MM.1S (cell line): ENCODE measurements at regions not wholly inside any gene's neighbourhood (a gene's known extent, or its start where the extent isn't known, plus 50 kb on each side); places are given as distances from the start of the nearest gene placed in this dataset.

Experiments used
- DNase-seq: peaks from one replicate; pipeline ENCODE4 v3.0.0-alpha.2; 2015
- H2AFZ ChIP-seq: fragments of 300-600 bp; sonication (generic); 2 replicates; pipeline ENCODE4 v1.6.0; 2016; ENCODE audit warnings: antibody characterized with exemption, low read length
- H3F3A ChIP-seq: fragments of 300-600 bp; sonication (generic); 2 replicates; pipeline ENCODE4 v1.6.1; 2016; ENCODE audit warnings: mild to moderate bottlenecking, antibody characterized with exemption, low read length, moderate library complexity, mixed read lengths; ENCODE audit not compliant: insufficient read depth
- H3K27ac ChIP-seq: fragments of 300-600 bp; sonication (generic); 2 replicates; pipeline ENCODE4 v1.5.1; 2016; ENCODE audit warnings: mild to moderate bottlenecking, low read length
- H3K27me3 ChIP-seq: fragments of 300-600 bp; sonication (generic); replicated peaks from 2 replicates; pipeline ENCODE4 v1.6.0; 2016; ENCODE audit warnings: low read length; ENCODE audit not compliant: insufficient read depth
- H3K36me3 ChIP-seq: fragments of 300-600 bp; sonication (generic); replicated peaks from 2 replicates; pipeline ENCODE4 v1.6.1; 2016; ENCODE audit warnings: mild to moderate bottlenecking, low read length, mixed read lengths; ENCODE audit not compliant: insufficient read depth
- H3K4me1 ChIP-seq: fragments of 300-600 bp; sonication (generic); 2 replicates; pipeline ENCODE4 v1.6.1; 2016; ENCODE audit warnings: low read length, mixed read lengths
- H3K4me2 ChIP-seq: fragments of 300-600 bp; sonication (generic); 2 replicates; pipeline ENCODE4 v1.6.0; 2016; ENCODE audit warnings: low read depth, low read length
- H3K4me3 ChIP-seq: fragments of 300-600 bp; sonication (generic); 2 replicates; pipeline ENCODE4 v1.5.1; 2016; ENCODE audit warnings: low read length, mixed read lengths
- H3K79me2 ChIP-seq: fragments of 300-600 bp; sonication (generic); 2 replicates; pipeline ENCODE4 v1.6.1; 2016; ENCODE audit warnings: mixed run types, low read length, mixed read lengths
- H3K9ac ChIP-seq: fragments of 300-600 bp; sonication (generic); 2 replicates; pipeline ENCODE4 v1.6.1; 2016; ENCODE audit warnings: low read length, mixed read lengths
- H3K9me2 ChIP-seq: fragments of 300-600 bp; sonication (generic); replicated peaks from 2 replicates; pipeline ENCODE4 v1.6.1; 2016; ENCODE audit warnings: mild to moderate bottlenecking, low read length, mixed read lengths; ENCODE audit not compliant: insufficient read depth
- H3K9me3 ChIP-seq: fragments of 300-600 bp; sonication (generic); replicated peaks from 2 replicates; pipeline ENCODE4 v1.6.1; 2016; ENCODE audit warnings: mild to moderate bottlenecking, low read length, mixed read lengths; ENCODE audit not compliant: insufficient read depth
- H4K20me1 ChIP-seq: fragments of 300-600 bp; sonication (generic); 2 replicates; pipeline ENCODE4 v1.6.1; 2016; ENCODE audit warnings: mild to moderate bottlenecking, low read length, moderate library complexity, mixed read lengths; ENCODE audit not compliant: insufficient read depth
- EZH2 ChIP-seq: fragments of 300-600 bp; sonication (generic); optimal IDR thresholded peaks from 2 replicates; pipeline ENCODE3; 2017; ENCODE audit warnings: low read depth, mild to moderate bottlenecking, antibody characterized with exemption, low read length, mixed read lengths
- EZH2phosphoT487 ChIP-seq: fragments of 300-600 bp; sonication (generic); IDR thresholded peaks from 2 replicates; pipeline ENCODE4 v1.6.1; 2018; ENCODE audit warnings: antibody characterized with exemption, low read length
- TF ChIP-seq, protein P1 (sequence below): fragments of 300-600 bp; sonication (generic); IDR thresholded peaks from 2 replicates; pipeline ENCODE4 v1.5.1; 2016; ENCODE audit warnings: antibody characterized with exemption, low read length, mixed read lengths

DNA sequence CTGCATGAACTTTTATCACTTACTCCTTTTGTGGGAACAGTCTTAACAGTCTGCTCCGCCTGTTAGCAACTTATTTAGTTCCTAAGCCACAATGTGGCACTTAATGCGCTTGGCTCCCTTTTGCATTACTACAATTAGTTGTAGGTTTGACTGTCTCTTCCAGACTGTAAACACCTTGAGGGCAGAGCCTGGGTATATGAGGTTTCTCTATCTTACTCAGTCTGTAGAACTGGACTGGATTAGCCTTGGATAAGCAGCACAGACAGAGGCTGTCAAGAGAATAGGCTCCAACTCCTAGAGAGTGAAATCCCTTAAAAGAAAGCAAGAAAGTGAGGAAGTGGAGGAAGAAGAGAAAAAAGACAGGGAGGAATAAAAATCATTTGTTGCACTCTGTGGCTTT lies 268.3 kb upstream of the MAF start:
- Histone ChIP-seq H3K9me2 (no peaks in the 10 kb centered on the region), H3K79me2 (no peaks in the 10 kb centered on the region), H2AFZ (no peak overlapping the region), H3K9ac (no peak overlapping the region), H3F3A (no peaks in the 10 kb centered on the region), H3K27me3 (no peaks in the 10 kb centered on the region), H3K4me2 (no peak overlapping the region), H3K9me3 (no peaks in the 10 kb centered on the region), H4K20me1 (no peaks in the 10 kb centered on the region), H3K27ac (no peak overlapping the region), H3K4me3 (no peak overlapping the region), H3K36me3 (no peaks in the 10 kb centered on the region), H3K4me1 (no peaks in the 10 kb centered on the region)
- no peak for DNase-seq
- TF ChIP-seq, protein P1, sequence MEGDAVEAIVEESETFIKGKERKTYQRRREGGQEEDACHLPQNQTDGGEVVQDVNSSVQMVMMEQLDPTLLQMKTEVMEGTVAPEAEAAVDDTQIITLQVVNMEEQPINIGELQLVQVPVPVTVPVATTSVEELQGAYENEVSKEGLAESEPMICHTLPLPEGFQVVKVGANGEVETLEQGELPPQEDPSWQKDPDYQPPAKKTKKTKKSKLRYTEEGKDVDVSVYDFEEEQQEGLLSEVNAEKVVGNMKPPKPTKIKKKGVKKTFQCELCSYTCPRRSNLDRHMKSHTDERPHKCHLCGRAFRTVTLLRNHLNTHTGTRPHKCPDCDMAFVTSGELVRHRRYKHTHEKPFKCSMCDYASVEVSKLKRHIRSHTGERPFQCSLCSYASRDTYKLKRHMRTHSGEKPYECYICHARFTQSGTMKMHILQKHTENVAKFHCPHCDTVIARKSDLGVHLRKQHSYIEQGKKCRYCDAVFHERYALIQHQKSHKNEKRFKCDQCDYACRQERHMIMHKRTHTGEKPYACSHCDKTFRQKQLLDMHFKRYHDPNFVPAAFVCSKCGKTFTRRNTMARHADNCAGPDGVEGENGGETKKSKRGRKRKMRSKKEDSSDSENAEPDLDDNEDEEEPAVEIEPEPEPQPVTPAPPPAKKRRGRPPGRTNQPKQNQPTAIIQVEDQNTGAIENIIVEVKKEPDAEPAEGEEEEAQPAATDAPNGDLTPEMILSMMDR = no peak
- TF ChIP-seq EZH2 (no peak), EZH2phosphoT487 (no peak)

DNA sequence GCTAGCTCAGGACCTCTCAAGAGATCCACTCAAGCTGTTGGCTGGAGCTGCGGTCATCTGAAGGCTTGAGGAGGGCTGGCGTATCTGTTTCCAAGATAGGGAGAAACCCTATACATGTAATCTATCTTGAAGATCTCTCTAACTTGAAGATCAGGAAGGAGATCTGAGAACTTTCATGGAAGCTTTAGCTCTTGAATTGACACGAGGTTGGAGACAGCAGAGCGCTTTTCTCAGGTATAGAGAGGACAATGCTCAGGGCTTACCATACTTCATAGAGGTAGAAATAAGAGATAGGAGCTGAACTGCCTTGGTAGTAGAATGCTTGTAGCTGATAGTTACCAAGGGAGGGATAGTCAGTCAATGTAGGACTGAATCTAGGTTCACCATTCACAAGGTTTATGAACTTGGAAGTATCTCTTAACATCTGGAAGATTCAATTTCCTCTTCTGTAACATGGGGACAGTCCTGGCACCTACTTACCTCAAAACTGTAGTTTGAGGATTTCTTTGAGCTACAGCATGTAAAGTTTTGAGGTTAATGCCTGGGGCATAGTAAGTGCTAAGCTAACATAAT lies 267.0 kb upstream of the MAF start:
- H4K20me1 ChIP-seq = no peaks in the 10 kb centered on the region
- no peak overlapping the region for H3K27ac ChIP-seq
- no peaks in the 10 kb centered on the region for H3K9me2 ChIP-seq
- no peak overlapping the region for H2AFZ ChIP-seq
- no peak overlapping the region for H3K4me2 ChIP-seq
- no peak overlapping the region for H3K4me3 ChIP-seq
- DNase-seq = no peak
- no peaks in the 10 kb centered on the region for H3K79me2 ChIP-seq
- H3F3A ChIP-seq = no peaks in the 10 kb centered on the region
- no peaks in the 10 kb centered on the region for H3K36me3 ChIP-seq
- no peak overlapping the region for H3K9ac ChIP-seq
- no peaks in the 10 kb centered on the region for H3K27me3 ChIP-seq
- H3K9me3 ChIP-seq = no peaks in the 10 kb centered on the region
- H3K4me1 ChIP-seq = no peaks in the 10 kb centered on the region
- TF ChIP-seq EZH2 (no peak), EZH2phosphoT487 (no peak)
- TF ChIP-seq, protein P1 = no peak

DNA sequence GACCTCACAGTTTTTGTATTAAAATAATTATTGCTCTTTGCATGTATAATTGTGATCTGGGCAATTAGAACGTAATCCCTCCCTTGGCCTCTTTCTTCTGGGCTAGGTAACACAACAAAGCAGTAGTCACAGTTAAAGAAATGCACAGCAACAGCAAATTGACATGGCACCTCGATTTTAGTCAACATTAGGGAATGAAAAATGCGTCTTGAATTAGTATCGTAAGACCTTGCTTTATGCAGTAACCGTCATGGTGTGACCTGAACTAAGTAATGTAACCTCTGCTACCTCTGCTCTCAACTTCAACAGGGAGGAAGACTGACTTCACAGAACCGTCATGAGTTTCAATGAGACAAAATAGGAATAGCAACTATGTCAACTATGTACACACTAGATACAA lies 265.4 kb upstream of the MAF start:
- Histone ChIP-seq H3K27ac (no peak overlapping the region), H3K79me2 (no peaks in the 10 kb centered on the region), H3K9ac (no peak overlapping the region), H3K9me3 (no peaks in the 10 kb centered on the region), H3K4me1 (no peaks in the 10 kb centered on the region), H3K27me3 (no peaks in the 10 kb centered on the region), H2AFZ (no peak overlapping the region), H3K4me3 (no peak overlapping the region), H3K9me2 (no peaks in the 10 kb centered on the region), H4K20me1 (no peaks in the 10 kb centered on the region), H3K4me2 (no peak overlapping the region), H3F3A (no peaks in the 10 kb centered on the region), H3K36me3 (no peaks in the 10 kb centered on the region)
- no peak for DNase-seq
- TF ChIP-seq EZH2 (no peak), EZH2phosphoT487 (no peak)
- TF ChIP-seq, protein P1 = no peak
